ENCODE measurements at regions not wholly inside any gene's neighbourhood (a gene's known extent, or its start where the extent isn't known, plus 50 kb on each side); places are given as distances from the start of the nearest gene placed in this dataset.

GRCh38 chr3:153976891-153977554 is 144.2 kb upstream of the ARHGEF26 start:
- Histone ChIP-seq H3K36me3 (no peaks in the 10 kb centered on the region), H3K4me3 (no peak overlapping the region), H3F3A (ENCODE audit: low read depth) (no peaks in the 10 kb centered on the region), H3K4me2 (no peak overlapping the region), H3K9me3 (ENCODE audit: low read depth) (no peaks in the 10 kb centered on the region), H4K20me1 (ENCODE audit: low read depth) (no peaks in the 10 kb centered on the region), H2AFZ (replicated peaks) (no peak overlapping the region), H3K9ac (no peak overlapping the region), H3K4me1 (no peaks in the 10 kb centered on the region), H3K79me2 (ENCODE audit: low read depth) (no peaks in the 10 kb centered on the region), H3K27me3 (no peaks in the 10 kb centered on the region), H3K27ac (no peak overlapping the region)
- H3K27me3 Mint-ChIP-seq (ENCODE audit: insufficient read depth, low read depth): no peaks in the 10 kb centered on the region
- no peak overlapping the region for H3K4me3 Mint-ChIP-seq
- no peaks in the 10 kb centered on the region for H3K36me3 Mint-ChIP-seq
- no peak for DNase-seq (ENCODE audit: low spot score)
- no peaks in the 10 kb centered on the region for H3K9me3 Mint-ChIP-seq
- TF ChIP-seq EZH2phosphoT487 (IDR thresholded peaks at IDR 0.05): no peak
- TF ChIP-seq CTCF (IDR thresholded peaks at IDR 0.05): no peak
- TF ChIP-seq EZH2 (IDR thresholded peaks at IDR 0.05): no peak
- H3K27ac Mint-ChIP-seq: peak overlapping the region; percentile 6
- peaks cover 16% of the 10 kb centered on the region for H3K4me1 Mint-ChIP-seq

- DNase-seq (ENCODE audit: low spot score): no peak
- H3K79me2 ChIP-seq (ENCODE audit: low read depth): no peaks in the 10 kb centered on the region
- no peaks in the 10 kb centered on the region for H4K20me1 ChIP-seq (ENCODE audit: low read depth)
- H3K27ac ChIP-seq: no peak overlapping the region
- Mint-ChIP-seq H3K4me3 (no peak overlapping the region), H3K36me3 (no peaks in the 10 kb centered on the region), H3K27ac (peak overlapping the region; percentile 59), H3K4me1 (peaks cover 16% of the 10 kb centered on the region), H3K27me3 (ENCODE audit: insufficient read depth, low read depth) (no peaks in the 10 kb centered on the region), H3K9me3 (peaks cover 2% of the 10 kb centered on the region)
- H3K4me2 ChIP-seq: no peak overlapping the region
- H3K27me3 ChIP-seq: no peaks in the 10 kb centered on the region
- no peak overlapping the region for H3K4me3 ChIP-seq
- H3K9me3 ChIP-seq (ENCODE audit: low read depth): no peaks in the 10 kb centered on the region
- no peaks in the 10 kb centered on the region for H3K4me1 ChIP-seq
- H3K9ac ChIP-seq: no peak overlapping the region
- H3F3A ChIP-seq (ENCODE audit: low read depth): no peaks in the 10 kb centered on the region
- no peak for TF ChIP-seq EZH2phosphoT487 (IDR thresholded peaks at IDR 0.05)
- TF ChIP-seq EZH2 (IDR thresholded peaks at IDR 0.05): no peak
- no peak for TF ChIP-seq CTCF (IDR thresholded peaks at IDR 0.05)
- no peaks in the 10 kb centered on the region for H3K36me3 ChIP-seq
- no peak overlapping the region for H2AFZ ChIP-seq (replicated peaks)
Observed at GRCh38 chr3:153978006-153978405, 143.2 kb upstream of the ARHGEF26 start.

- DNase-seq (ENCODE audit: low spot score): no peak
- no peaks in the 10 kb centered on the region for H3K79me2 ChIP-seq (ENCODE audit: low read depth)
- H3K27me3 Mint-ChIP-seq (ENCODE audit: insufficient read depth, low read depth): no peaks in the 10 kb centered on the region
- peak overlapping the region; percentile 87 for H3K27ac Mint-ChIP-seq
- TF ChIP-seq EZH2phosphoT487 (IDR thresholded peaks at IDR 0.05) (no peak), EZH2 (IDR thresholded peaks at IDR 0.05) (no peak), CTCF (IDR thresholded peaks at IDR 0.05) (no peak)
- peaks cover 16% of the 10 kb centered on the region for H3K4me1 Mint-ChIP-seq
- H3K27ac ChIP-seq: no peak overlapping the region
- H3K9ac ChIP-seq: no peak overlapping the region
- no peaks in the 10 kb centered on the region for H4K20me1 ChIP-seq (ENCODE audit: low read depth)
- no peaks in the 10 kb centered on the region for H3F3A ChIP-seq (ENCODE audit: low read depth)
- H2AFZ ChIP-seq (replicated peaks): no peak overlapping the region
- H3K9me3 ChIP-seq (ENCODE audit: low read depth): no peaks in the 10 kb centered on the region
- H3K4me2 ChIP-seq: no peak overlapping the region
- no peaks in the 10 kb centered on the region for H3K36me3 Mint-ChIP-seq
- no peaks in the 10 kb centered on the region for H3K4me1 ChIP-seq
- no peak overlapping the region for H3K4me3 Mint-ChIP-seq
- H3K36me3 ChIP-seq: no peaks in the 10 kb centered on the region
- H3K27me3 ChIP-seq: no peaks in the 10 kb centered on the region
- no peak overlapping the region for H3K4me3 ChIP-seq
- H3K9me3 Mint-ChIP-seq: peaks cover 4% of the 10 kb centered on the region
Observed at GRCh38 chr3:153979418-153980251, 141.6 kb upstream of the ARHGEF26 start.
